Lower leg skin (tissue), 4 donors: ENCODE measurements at regions not wholly inside any gene's neighbourhood (a gene's known extent, or its start where the extent isn't known, plus 50 kb on each side); places are given as distances from the start of the nearest gene placed in this dataset.

ENCODE experiments used
- DNase-seq, 2 donors: peaks; one replicate each; pipeline ENCODE4 v3.0.0-alpha.2; 2019; ENCODE audit warnings: low spot score in 2 of 2
- H3K4me3 ChIP-seq: fragments of 200-600 bp; sonication (generic); 2 replicates; pipeline ENCODE4 v1.5.1; 2017; ENCODE audit warnings: mild to moderate bottlenecking, low read depth; ENCODE audit not compliant: poor library complexity, severe bottlenecking
- CTCF ChIP-seq, 3 donors: fragments of 450-650 bp; IDR thresholded peaks; one replicate each; pipeline ENCODE4 v1.5.1; 2016; ENCODE audit warnings: antibody characterized with exemption in 3 of 3, mild to moderate bottlenecking in 3 of 3, moderate library complexity in 2 of 3
- POLR2A ChIP-seq, 2 donors: fragments of 450-650 bp; IDR thresholded peaks; one replicate each; pipeline ENCODE4 v1.6.1; 2016 to 2017; ENCODE audit warnings: antibody characterized with exemption in 2 of 2, mild to moderate bottlenecking in 1 of 2, moderate library complexity in 1 of 2
- WGBS, 2 donors: methylation state at CpG; one replicate each; pipeline ENCODE4 v1.1.5; 2018; 5-methylcytosine and 5-hydroxymethylcytosine counted together
- intact Hi-C: fragments of 100-400 bp; cut with DNase I; formaldehyde crosslinking; loops from one replicate; pipeline ENCODE4 v1.15.0; 2023; ENCODE audit warnings: low total_unique reads

GRCh38 chr16:13421726-13422125, 498.2 kb upstream of the ERCC4 start:
- WGBS, 2 donors: 32 to 40% methylated on average over 3 of the region's 3 CpGs
- intact Hi-C loops: loop anchor here (1.0 kb wide), 1 partner anchor 29 kb away; no protein-coding TSS in a partner anchor

GRCh38 chr16:13425836-13426235, 494.1 kb upstream of the ERCC4 start:
- no peak overlapping the region for H3K4me3 ChIP-seq
- DNase-seq: no peak
- intact Hi-C loops: no loop called here

More at GRCh38 chr16:13421726-13422125, 498.2 kb upstream of the ERCC4 start:
- TF ChIP-seq CTCF (IDR thresholded peaks at IDR 0.05) (no peak), POLR2A (IDR thresholded peaks at IDR 0.05) (no peak)
- no peak for DNase-seq
- H3K4me3 ChIP-seq: no peak overlapping the region

GRCh38 chr16:13426269-13426668, 493.7 kb upstream of the ERCC4 start:
- WGBS, 2 donors: 66 to 68% methylated on average over 6 of the region's 6 CpGs
- no peak overlapping the region for H3K4me3 ChIP-seq
- DNase-seq: no peak
- TF ChIP-seq CTCF (IDR thresholded peaks at IDR 0.05): no peak
- TF ChIP-seq POLR2A (IDR thresholded peaks at IDR 0.05): no peak
- intact Hi-C loops: no loop called here

More at GRCh38 chr16:13425836-13426235, 494.1 kb upstream of the ERCC4 start:
- TF ChIP-seq POLR2A (IDR thresholded peaks at IDR 0.05) (no peak), CTCF (IDR thresholded peaks at IDR 0.05) (no peak)
- WGBS, 2 donors: 52 to 55% methylated on average over 5 of the region's 5 CpGs

GRCh38 chr16:13426736-13427135, 493.2 kb upstream of the ERCC4 start:
- TF ChIP-seq CTCF (IDR thresholded peaks at IDR 0.05) (no peak), POLR2A (IDR thresholded peaks at IDR 0.05) (no peak)
- no peak for DNase-seq
- no peak overlapping the region for H3K4me3 ChIP-seq
- 88 to 91% methylated on average over 4 of the region's 4 CpGs for WGBS, 2 donors
- intact Hi-C loops: no loop called here

- intact Hi-C loops: no loop called here
- no peak overlapping the region for H3K4me3 ChIP-seq
- TF ChIP-seq CTCF (IDR thresholded peaks at IDR 0.05) (no peak), POLR2A (IDR thresholded peaks at IDR 0.05) (no peak)
- 66 to 67% methylated on average over 3 of the region's 3 CpGs for WGBS, 2 donors
- DNase-seq: no peak
Observed at GRCh38 chr16:13427943-13428342, 492.0 kb upstream of the ERCC4 start.

- no peak for DNase-seq
- no peak overlapping the region for H3K4me3 ChIP-seq
- 63 to 90% methylated on average over 1 of the region's 1 CpG for WGBS, 2 donors
- intact Hi-C loops: no loop called here
- TF ChIP-seq POLR2A (IDR thresholded peaks at IDR 0.05) (no peak), CTCF (IDR thresholded peaks at IDR 0.05) (no peak)
Observed at GRCh38 chr16:13429416-13429815, 490.5 kb upstream of the ERCC4 start.
